Subcutaneous abdominal adipose tissue (tissue), 5 donors: ENCODE measurements at regions not wholly inside any gene's neighbourhood (a gene's known extent, or its start where the extent isn't known, plus 50 kb on each side); places are given as distances from the start of the nearest gene placed in this dataset.

Experiments used
- H3K27ac ChIP-seq: one replicate; pipeline ENCODE4 v1.7.0; 2013; ENCODE audit warnings: low read depth, mild to moderate bottlenecking, inconsistent platforms, low read length, moderate library complexity
- H3K27me3 ChIP-seq, 5 donors: one replicate each; pipeline ENCODE4 v1.7.0; 2013; ENCODE audit warnings: low read length in 5 of 5, inconsistent platforms in 1 of 5; ENCODE audit not compliant: control insufficient read depth in 5 of 5, insufficient read depth in 4 of 5
- H3K36me3 ChIP-seq, 5 donors: one replicate each; pipeline ENCODE4 v1.7.0; 2013; ENCODE audit warnings: low read length in 5 of 5; ENCODE audit not compliant: control insufficient read depth in 5 of 5, insufficient read depth in 5 of 5
- H3K4me1 ChIP-seq, 5 donors: one replicate each; pipeline ENCODE4 v1.7.0; 2013; ENCODE audit warnings: low read length in 5 of 5, mild to moderate bottlenecking in 3 of 5, moderate library complexity in 1 of 5; ENCODE audit not compliant: control insufficient read depth in 5 of 5, insufficient read depth in 5 of 5
- H3K4me3 ChIP-seq, 5 donors: one replicate each; pipeline ENCODE4 v1.7.0; 2013; ENCODE audit warnings: low read length in 5 of 5, low read depth in 1 of 5
- H3K9ac ChIP-seq, 5 donors: one replicate each; pipeline ENCODE4 v1.7.0; 2013; ENCODE audit warnings: low read length in 5 of 5, mild to moderate bottlenecking in 4 of 5, moderate library complexity in 3 of 5
- H3K9me3 ChIP-seq, 5 donors: one replicate each; pipeline ENCODE4 v1.7.0; 2013; ENCODE audit warnings: low read length in 5 of 5; ENCODE audit not compliant: control insufficient read depth in 5 of 5
- donor health status: healthy.
- donor health status: healthy.
- donor health status: healthy.
- donor health status: healthy.
- donor health status: healthy.

DNA sequence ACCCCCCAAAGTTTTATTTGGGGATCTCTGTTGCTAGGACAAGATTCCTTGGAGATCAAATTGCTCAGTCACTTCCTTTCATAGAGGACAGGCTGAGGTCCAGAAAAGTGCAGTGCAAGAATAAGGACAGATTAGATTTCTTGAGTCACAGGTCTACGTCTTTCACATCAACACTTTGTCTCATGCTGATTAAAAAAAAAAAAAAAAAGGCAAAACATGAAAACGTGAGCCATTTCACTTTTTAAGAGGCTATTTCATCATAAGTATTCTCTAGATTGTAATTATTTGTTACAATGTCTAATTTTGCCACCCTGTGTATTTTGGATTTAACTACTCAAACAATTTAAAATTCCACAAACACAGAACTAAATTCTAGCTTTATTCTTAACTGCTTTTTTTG, 647.0 kb downstream of the TRAM1L1 start:
- Histone ChIP-seq H3K9me3 (no peaks in the 10 kb centered on the region), H3K9ac (no peak overlapping the region), H3K27me3 (no peaks in the 10 kb centered on the region), H3K4me3 (no peak overlapping the region), H3K36me3 (no peaks in the 10 kb centered on the region), H3K27ac (no peak overlapping the region), H3K4me1 (no peaks in the 10 kb centered on the region)

DNA sequence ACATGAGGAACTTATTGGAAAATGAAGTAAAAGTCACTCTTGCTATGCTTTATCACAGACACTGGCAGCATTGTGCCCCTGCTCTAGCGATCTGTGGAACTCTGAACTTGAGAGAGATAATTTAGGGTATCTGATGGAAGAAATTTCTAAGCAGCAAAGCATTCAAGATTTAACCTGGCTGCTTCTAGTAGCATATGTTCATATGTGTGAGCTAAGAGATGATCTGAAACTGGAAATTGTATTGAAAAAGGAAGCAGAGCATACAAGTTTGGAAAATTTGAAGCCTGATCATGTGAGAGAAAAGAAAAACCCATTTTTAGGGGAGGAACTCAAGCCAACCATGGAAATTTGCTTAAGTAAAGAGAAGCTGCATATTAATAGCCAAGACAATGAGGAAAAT, 657.7 kb downstream of the TRAM1L1 start:
- Histone ChIP-seq H3K9ac (no peak overlapping the region), H3K9me3 (peaks cover 2 to 20% (median 13%) of the 10 kb centered on the region in 5 donors), H3K4me3 (no peak overlapping the region), H3K36me3 (no peaks in the 10 kb centered on the region), H3K27me3 (no peaks in the 10 kb centered on the region), H3K4me1 (no peaks in the 10 kb centered on the region), H3K27ac (no peak overlapping the region)

DNA sequence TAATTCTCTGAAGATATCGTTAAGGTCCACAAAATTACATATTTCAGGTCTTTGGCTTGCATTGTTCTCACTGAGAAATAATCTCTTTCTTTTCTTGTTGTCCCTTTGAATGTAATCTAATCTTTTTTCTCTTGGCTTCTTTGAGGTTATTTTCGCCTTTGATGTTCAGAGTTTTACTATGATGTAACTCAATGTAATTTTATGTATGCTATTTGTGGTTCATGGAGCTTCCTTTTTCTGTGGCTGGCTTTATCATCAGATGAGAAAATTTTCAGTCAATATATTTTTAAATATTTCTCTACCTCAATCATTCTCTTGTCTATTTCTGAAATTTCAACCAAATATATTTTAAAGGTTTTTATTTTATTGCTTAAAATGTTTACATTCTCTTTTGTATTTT, 672.2 kb downstream of the TRAM1L1 start:
- no peaks in the 10 kb centered on the region for H3K4me1 ChIP-seq
- H3K27ac ChIP-seq = no peak overlapping the region
- no peaks in the 10 kb centered on the region for H3K27me3 ChIP-seq
- H3K9me3 ChIP-seq = peaks cover 0 to 5% (median 0%) of the 10 kb centered on the region in 5 donors
- no peaks in the 10 kb centered on the region for H3K36me3 ChIP-seq
- no peak overlapping the region for H3K4me3 ChIP-seq
- H3K9ac ChIP-seq = no peak overlapping the region

DNA sequence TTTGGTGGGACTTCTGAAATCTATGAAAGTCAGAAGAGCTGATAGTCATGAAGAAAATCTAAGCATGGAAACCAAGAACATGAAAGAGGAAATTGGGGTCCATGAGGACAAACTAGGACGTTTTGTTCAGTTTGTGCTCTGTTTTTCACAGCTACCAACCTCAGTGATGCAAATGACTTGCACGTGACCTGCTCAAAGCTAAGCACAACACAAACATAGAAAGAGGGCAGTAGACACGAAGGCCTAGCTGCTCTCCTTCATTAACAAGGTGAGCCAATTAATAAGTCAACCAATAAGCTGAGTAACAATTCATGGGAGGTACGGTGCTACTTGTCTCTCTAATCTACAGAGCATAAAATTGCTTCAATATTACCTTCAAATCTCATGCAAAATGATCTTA, 684.1 kb downstream of the TRAM1L1 start:
- H3K27ac ChIP-seq = no peak overlapping the region
- no peaks in the 10 kb centered on the region for H3K27me3 ChIP-seq
- H3K9me3 ChIP-seq = no peaks in the 10 kb centered on the region

DNA sequence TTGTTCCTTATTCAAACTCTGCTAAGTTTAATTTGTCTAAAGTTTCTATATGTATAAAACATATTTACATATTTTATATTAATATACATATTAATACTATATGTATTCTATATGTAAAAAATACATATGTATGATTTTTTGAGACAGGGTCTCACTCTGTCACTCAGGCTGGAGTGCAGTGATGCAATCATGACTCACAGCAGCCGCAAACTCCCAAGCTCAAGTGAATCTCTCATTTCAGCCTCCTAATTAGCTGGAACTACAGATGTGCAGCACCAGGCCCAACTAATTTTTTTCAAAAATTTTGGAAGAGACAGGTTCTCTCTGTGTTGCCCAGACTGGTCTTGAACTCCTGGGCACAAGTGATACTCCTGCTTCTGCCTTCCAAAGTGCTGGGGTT, 684.9 kb downstream of the TRAM1L1 start:
- Histone ChIP-seq H3K9me3 (no peaks in the 10 kb centered on the region), H3K27me3 (no peaks in the 10 kb centered on the region), H3K4me1 (no peaks in the 10 kb centered on the region), H3K27ac (no peak overlapping the region), H3K36me3 (no peaks in the 10 kb centered on the region), H3K9ac (no peak overlapping the region), H3K4me3 (no peak overlapping the region)

More for the DNA sequence above, 684.1 kb downstream of the TRAM1L1 start:
- Histone ChIP-seq H3K9ac (no peak overlapping the region), H3K4me1 (no peaks in the 10 kb centered on the region), H3K36me3 (no peaks in the 10 kb centered on the region), H3K4me3 (no peak overlapping the region)

DNA sequence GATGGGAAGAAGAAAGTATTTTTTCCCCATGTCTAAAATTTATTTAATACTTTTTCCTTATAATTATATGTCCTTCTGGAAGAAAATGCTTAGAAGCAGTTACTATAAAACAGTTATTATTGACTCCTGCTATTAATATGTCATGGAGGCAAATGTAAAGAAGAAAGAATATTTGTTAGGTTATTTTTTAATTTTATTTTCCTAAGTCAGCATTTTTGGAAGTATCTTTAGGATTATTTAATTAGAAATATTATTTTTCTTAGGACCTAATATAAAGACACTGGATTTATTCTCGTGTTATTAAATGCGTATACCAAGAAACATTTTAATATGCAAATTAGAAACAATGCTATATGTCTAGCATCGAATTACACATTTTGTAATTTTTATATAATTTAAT, 687.7 kb downstream of the TRAM1L1 start:
- H3K9ac ChIP-seq = no peak overlapping the region

DNA sequence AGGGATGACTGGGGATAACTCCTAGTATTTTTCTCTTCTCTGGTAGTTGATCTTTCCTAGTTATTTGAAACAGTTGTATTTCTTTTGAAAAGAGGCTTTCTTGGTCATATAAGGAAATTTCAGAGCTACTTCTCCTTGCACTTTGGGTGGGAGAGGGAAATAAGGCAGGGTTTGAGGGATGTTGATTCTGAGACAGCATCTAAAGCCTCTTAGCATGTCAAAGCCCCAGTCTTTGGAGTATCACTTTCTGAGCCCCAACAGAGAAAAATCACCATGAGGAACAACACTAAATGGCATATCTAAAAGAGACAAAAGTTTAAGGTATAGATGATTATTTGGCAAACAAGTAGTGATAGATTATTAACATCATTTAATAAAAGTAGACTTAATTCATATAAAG, 688.1 kb downstream of the TRAM1L1 start:
- Histone ChIP-seq H3K9ac (no peak overlapping the region), H3K27ac (no peak overlapping the region), H3K27me3 (no peaks in the 10 kb centered on the region), H3K4me3 (no peak overlapping the region), H3K4me1 (no peaks in the 10 kb centered on the region), H3K9me3 (no peaks in the 10 kb centered on the region), H3K36me3 (no peaks in the 10 kb centered on the region)

More for the DNA sequence above, 687.7 kb downstream of the TRAM1L1 start:
- Histone ChIP-seq H3K36me3 (no peaks in the 10 kb centered on the region), H3K9me3 (no peaks in the 10 kb centered on the region), H3K27me3 (no peaks in the 10 kb centered on the region), H3K27ac (no peak overlapping the region), H3K4me3 (no peak overlapping the region), H3K4me1 (no peaks in the 10 kb centered on the region)

DNA sequence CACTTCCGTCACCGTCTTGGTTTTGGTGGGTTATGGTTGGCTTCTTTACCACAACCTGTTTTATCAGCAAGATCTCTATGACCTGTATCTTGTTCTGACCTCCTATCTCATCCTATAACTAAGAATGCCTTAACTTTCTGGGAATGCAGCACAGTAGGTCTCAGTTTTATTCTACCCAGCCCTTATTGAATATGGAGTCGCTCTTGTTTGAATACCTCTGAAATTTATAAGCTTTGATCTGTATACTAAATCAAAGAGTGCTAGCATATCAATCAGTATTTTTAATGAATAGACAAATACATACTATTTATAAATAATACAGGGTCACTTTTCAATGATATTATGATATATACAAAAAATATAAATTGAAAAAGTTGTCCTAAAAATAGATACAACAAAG, 690.0 kb downstream of the TRAM1L1 start:
- Histone ChIP-seq H3K27me3 (no peaks in the 10 kb centered on the region), H3K9me3 (no peaks in the 10 kb centered on the region), H3K4me1 (no peaks in the 10 kb centered on the region), H3K36me3 (no peaks in the 10 kb centered on the region), H3K27ac (no peak overlapping the region), H3K4me3 (no peak overlapping the region), H3K9ac (no peak overlapping the region)

DNA sequence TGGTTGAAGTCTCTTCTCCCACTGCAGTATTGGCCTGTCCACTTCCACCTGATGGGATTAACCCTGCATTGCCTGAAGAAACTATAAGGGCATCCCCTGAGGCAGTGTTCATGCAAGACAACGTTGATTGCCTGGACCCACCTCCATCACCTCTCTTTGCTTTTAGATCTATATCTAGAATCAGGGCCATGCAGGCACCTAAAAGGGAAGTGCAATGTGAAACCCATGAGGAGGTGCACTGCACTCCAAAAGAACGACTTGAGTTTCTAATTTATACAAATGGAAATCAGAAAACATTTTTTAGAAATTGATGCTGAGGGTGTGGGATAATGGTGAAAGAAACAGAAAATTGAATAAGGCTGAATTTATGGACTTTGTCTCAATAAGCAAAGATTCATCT, 694.4 kb downstream of the TRAM1L1 start:
- H3K4me1 ChIP-seq = no peaks in the 10 kb centered on the region
- H3K4me3 ChIP-seq = no peak overlapping the region
- no peak overlapping the region for H3K9ac ChIP-seq
- H3K27me3 ChIP-seq = no peaks in the 10 kb centered on the region
- no peaks in the 10 kb centered on the region for H3K36me3 ChIP-seq
- no peak overlapping the region for H3K27ac ChIP-seq
- no peaks in the 10 kb centered on the region for H3K9me3 ChIP-seq

DNA sequence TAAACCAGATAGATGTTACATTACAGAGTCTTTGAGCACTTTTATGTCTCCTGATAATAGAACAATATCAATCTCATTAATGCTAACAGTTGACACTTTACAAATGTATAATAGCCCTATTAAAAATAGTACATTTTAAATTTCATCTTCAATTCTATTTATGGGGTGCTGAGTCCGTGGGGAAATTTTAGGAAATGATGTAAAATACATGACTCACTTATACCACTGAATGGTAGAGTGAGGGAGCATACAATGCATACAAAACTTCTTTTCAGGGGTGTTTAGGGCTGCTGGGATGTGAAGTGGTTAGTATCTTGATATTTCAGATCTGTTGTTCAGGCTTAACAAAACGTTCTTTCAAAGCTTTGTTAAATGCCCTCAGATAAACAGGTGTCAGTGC, 696.2 kb downstream of the TRAM1L1 start:
- Histone ChIP-seq H3K4me3 (no peak overlapping the region), H3K9ac (no peak overlapping the region), H3K27ac (no peak overlapping the region), H3K27me3 (no peaks in the 10 kb centered on the region), H3K9me3 (no peaks in the 10 kb centered on the region), H3K36me3 (no peaks in the 10 kb centered on the region), H3K4me1 (no peaks in the 10 kb centered on the region)

DNA sequence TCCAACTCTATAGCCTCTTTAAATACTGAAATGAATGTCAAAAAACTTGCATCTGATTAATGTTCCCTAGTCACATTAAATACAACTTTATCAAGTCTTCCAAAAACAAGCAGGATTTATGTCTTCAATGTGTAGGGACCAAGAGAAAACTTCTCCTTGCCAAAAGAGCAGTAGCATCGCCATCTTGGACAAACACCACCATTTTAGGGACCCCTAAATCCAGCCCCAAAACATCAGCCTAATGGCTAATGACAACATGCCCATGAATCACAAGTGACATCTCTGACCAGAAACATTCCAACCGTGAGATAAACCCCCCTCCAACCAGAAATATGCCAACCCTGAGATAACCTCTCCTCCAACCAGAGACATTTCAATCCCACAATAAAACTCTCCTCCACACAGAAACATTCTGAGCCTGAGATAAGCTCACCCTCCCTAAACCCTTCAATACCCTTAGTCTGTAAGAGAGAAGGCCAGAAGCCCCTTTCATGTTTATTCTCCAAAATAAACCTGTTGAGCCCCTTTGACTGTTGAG, 697.4 kb downstream of the TRAM1L1 start:
- Histone ChIP-seq H3K4me3 (no peak overlapping the region), H3K36me3 (no peaks in the 10 kb centered on the region), H3K9me3 (no peaks in the 10 kb centered on the region), H3K27me3 (no peaks in the 10 kb centered on the region), H3K27ac (no peak overlapping the region), H3K4me1 (no peaks in the 10 kb centered on the region), H3K9ac (no peak overlapping the region)
